ENCODE measurements at regions not wholly inside any gene's neighbourhood (a gene's known extent, or its start where the extent isn't known, plus 50 kb on each side); places are given as distances from the start of the nearest gene placed in this dataset.

DNA sequence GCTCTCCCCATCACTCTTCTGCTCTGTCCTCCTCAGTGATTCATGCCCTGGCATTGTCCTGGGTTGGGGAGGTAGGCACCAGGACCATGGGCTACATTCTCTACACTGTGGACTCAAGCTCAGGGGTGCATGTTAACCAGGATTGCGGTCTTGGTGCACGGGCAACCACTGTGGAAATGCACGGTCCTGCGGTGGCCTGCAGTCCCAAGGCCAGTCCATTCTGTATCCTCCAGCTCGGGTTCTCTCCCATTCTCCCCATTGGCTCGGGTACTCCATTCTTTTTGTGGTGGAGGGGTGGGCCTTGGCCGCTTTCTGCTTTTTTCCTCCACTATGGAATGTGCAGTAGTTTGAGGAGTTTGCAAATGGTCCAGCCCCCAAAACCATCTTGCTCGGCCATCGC, 215.0 kb upstream of the MYT1L start:
- POLR2A ChIA-PET = no interaction called here
- CTCF ChIA-PET = no interaction called here
- Histone ChIP-seq H3K4me2 (ENCODE audit: control insufficient read depth, insufficient read depth) (no peak overlapping the region), H3K36me3 (ENCODE audit: control insufficient read depth in 2 of 2, insufficient read depth in 2 of 2, low read length in 1 of 2) (no peaks in the 10 kb centered on the region), H3K4me3 (no peak overlapping the region), H3K27me3 (replicated peaks in 1 of 2; ENCODE audit: control insufficient read depth in 2 of 2, insufficient read depth in 2 of 2, low read length in 1 of 2) (no peaks in the 10 kb centered on the region), H3K79me2 (ENCODE audit: control insufficient read depth, insufficient read depth, low read length) (no peaks in the 10 kb centered on the region), H3K4me1 (ENCODE audit: control insufficient read depth, insufficient read depth, low read length) (no peaks in the 10 kb centered on the region), H3K9me3 (replicated peaks; ENCODE audit: control insufficient read depth, insufficient read depth, low read length) (no peaks in the 10 kb centered on the region), H3K27ac (ENCODE audit: control insufficient read depth, insufficient read depth) (no peak overlapping the region), H4K20me1 (ENCODE audit: control insufficient read depth, insufficient read depth) (no peaks in the 10 kb centered on the region), H3K9ac (ENCODE audit: control insufficient read depth, insufficient read depth, low read length) (no peak overlapping the region), H2AFZ (ENCODE audit: control insufficient read depth, low read depth, low read length) (no peak overlapping the region)
- BruUV-seq (replicated peaks) = no TSS peak
- RAD21 ChIA-PET (ENCODE audit: unreplicated experiment) = no interaction called here
- in situ Hi-C loops (cut with MboI) = no loop called here
- WGBS (ENCODE audit: insufficient coverage, insufficient replicate concordance, low lambda C conversion rate, missing lambda C conversion rate) = 19% methylated on average over 9 of the region's 9 CpGs
- TF ChIP-seq, protein P1, sequence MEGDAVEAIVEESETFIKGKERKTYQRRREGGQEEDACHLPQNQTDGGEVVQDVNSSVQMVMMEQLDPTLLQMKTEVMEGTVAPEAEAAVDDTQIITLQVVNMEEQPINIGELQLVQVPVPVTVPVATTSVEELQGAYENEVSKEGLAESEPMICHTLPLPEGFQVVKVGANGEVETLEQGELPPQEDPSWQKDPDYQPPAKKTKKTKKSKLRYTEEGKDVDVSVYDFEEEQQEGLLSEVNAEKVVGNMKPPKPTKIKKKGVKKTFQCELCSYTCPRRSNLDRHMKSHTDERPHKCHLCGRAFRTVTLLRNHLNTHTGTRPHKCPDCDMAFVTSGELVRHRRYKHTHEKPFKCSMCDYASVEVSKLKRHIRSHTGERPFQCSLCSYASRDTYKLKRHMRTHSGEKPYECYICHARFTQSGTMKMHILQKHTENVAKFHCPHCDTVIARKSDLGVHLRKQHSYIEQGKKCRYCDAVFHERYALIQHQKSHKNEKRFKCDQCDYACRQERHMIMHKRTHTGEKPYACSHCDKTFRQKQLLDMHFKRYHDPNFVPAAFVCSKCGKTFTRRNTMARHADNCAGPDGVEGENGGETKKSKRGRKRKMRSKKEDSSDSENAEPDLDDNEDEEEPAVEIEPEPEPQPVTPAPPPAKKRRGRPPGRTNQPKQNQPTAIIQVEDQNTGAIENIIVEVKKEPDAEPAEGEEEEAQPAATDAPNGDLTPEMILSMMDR (IDR thresholded peaks at IDR 0.05 in 2 of 3, conservative IDR thresholded peaks at IDR 0.05 in 1 of 3; ENCODE audit: control insufficient read depth in 2 of 3, extremely low read depth in 1 of 3, insufficient read depth in 1 of 3, low read depth in 3 of 3, low read length in 3 of 3) = no peak
- no peak for TF ChIP-seq PAX5 (IDR thresholded peaks at IDR 0.05; ENCODE audit: borderline replicate concordance, low read depth, low read length)
- TF ChIP-seq, protein P2, sequence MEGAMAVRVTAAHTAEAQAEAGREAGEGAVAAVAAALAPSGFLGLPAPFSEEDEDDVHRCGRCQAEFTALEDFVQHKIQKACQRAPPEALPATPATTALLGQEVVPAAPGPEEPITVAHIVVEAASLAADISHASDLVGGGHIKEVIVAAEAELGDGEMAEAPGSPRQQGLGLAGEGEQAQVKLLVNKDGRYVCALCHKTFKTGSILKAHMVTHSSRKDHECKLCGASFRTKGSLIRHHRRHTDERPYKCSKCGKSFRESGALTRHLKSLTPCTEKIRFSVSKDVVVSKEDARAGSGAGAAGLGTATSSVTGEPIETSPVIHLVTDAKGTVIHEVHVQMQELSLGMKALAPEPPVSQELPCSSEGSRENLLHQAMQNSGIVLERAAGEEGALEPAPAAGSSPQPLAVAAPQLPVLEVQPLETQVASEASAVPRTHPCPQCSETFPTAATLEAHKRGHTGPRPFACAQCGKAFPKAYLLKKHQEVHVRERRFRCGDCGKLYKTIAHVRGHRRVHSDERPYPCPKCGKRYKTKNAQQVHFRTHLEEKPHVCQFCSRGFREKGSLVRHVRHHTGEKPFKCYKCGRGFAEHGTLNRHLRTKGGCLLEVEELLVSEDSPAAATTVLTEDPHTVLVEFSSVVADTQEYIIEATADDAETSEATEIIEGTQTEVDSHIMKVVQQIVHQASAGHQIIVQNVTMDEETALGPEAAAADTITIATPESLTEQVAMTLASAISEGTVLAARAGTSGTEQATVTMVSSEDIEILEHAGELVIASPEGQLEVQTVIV (IDR thresholded peaks at IDR 0.05; ENCODE audit: borderline replicate concordance, partially characterized antibody) = no peak
- no peak for TF ChIP-seq CEBPB (IDR thresholded peaks at IDR 0.05; ENCODE audit: borderline replicate concordance in 1 of 2, low read depth in 2 of 2, low read length in 2 of 2)
- no peak for TF ChIP-seq EP300 (IDR thresholded peaks at IDR 0.05; ENCODE audit: borderline replicate concordance in 1 of 2, control insufficient read depth in 1 of 2, low read depth in 2 of 2, low read length in 2 of 2)
- TF ChIP-seq POLR2AphosphoS2 (IDR thresholded peaks at IDR 0.05; ENCODE audit: low read depth, low read length) = no peak
- no peak for TF ChIP-seq STAT1 (conservative IDR thresholded peaks at IDR 0.05)
- no peak for TF ChIP-seq TARDBP (IDR thresholded peaks at IDR 0.05; ENCODE audit: borderline replicate concordance)
- TF ChIP-seq BCL11A (IDR thresholded peaks at IDR 0.05; ENCODE audit: low read depth, low read length) = no peak
- TF ChIP-seq, protein P3, sequence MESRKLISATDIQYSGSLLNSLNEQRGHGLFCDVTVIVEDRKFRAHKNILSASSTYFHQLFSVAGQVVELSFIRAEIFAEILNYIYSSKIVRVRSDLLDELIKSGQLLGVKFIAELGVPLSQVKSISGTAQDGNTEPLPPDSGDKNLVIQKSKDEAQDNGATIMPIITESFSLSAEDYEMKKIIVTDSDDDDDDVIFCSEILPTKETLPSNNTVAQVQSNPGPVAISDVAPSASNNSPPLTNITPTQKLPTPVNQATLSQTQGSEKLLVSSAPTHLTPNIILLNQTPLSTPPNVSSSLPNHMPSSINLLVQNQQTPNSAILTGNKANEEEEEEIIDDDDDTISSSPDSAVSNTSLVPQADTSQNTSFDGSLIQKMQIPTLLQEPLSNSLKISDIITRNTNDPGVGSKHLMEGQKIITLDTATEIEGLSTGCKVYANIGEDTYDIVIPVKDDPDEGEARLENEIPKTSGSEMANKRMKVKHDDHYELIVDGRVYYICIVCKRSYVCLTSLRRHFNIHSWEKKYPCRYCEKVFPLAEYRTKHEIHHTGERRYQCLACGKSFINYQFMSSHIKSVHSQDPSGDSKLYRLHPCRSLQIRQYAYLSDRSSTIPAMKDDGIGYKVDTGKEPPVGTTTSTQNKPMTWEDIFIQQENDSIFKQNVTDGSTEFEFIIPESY (IDR thresholded peaks at IDR 0.05) = no peak
- TF ChIP-seq, protein P4, sequence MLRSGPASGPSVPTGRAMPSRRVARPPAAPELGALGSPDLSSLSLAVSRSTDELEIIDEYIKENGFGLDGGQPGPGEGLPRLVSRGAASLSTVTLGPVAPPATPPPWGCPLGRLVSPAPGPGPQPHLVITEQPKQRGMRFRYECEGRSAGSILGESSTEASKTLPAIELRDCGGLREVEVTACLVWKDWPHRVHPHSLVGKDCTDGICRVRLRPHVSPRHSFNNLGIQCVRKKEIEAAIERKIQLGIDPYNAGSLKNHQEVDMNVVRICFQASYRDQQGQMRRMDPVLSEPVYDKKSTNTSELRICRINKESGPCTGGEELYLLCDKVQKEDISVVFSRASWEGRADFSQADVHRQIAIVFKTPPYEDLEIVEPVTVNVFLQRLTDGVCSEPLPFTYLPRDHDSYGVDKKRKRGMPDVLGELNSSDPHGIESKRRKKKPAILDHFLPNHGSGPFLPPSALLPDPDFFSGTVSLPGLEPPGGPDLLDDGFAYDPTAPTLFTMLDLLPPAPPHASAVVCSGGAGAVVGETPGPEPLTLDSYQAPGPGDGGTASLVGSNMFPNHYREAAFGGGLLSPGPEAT (IDR thresholded peaks at IDR 0.05; ENCODE audit: low read depth) = no peak
- TF ChIP-seq, protein P5, sequence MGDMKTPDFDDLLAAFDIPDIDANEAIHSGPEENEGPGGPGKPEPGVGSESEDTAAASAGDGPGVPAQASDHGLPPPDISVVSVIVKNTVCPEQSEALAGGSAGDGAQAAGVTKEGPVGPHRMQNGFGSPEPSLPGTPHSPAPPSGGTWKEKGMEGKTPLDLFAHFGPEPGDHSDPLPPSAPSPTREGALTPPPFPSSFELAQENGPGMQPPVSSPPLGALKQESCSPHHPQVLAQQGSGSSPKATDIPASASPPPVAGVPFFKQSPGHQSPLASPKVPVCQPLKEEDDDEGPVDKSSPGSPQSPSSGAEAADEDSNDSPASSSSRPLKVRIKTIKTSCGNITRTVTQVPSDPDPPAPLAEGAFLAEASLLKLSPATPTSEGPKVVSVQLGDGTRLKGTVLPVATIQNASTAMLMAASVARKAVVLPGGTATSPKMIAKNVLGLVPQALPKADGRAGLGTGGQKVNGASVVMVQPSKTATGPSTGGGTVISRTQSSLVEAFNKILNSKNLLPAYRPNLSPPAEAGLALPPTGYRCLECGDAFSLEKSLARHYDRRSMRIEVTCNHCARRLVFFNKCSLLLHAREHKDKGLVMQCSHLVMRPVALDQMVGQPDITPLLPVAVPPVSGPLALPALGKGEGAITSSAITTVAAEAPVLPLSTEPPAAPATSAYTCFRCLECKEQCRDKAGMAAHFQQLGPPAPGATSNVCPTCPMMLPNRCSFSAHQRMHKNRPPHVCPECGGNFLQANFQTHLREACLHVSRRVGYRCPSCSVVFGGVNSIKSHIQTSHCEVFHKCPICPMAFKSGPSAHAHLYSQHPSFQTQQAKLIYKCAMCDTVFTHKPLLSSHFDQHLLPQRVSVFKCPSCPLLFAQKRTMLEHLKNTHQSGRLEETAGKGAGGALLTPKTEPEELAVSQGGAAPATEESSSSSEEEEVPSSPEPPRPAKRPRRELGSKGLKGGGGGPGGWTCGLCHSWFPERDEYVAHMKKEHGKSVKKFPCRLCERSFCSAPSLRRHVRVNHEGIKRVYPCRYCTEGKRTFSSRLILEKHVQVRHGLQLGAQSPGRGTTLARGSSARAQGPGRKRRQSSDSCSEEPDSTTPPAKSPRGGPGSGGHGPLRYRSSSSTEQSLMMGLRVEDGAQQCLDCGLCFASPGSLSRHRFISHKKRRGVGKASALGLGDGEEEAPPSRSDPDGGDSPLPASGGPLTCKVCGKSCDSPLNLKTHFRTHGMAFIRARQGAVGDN (IDR thresholded peaks at IDR 0.05) = no peak
- ATAC-seq (no peak), DNase-seq (ENCODE audit: low read depth, low spot score) (no peak), FAIRE-seq (no peak)
- intact Hi-C loops (cut with micrococcal nuclease; ENCODE audit: unreplicated experiment) = no loop called here
- SMC1A ChIA-PET (ENCODE audit: uncharacterized antibody, unreplicated experiment) = no interaction called here

Measured in GM12878 (cell line).